ENCODE measurements at regions not wholly inside any gene's neighbourhood (a gene's known extent, or its start where the extent isn't known, plus 50 kb on each side); places are given as distances from the start of the nearest gene placed in this dataset.

- TF ChIP-seq CTCF (conservative IDR thresholded peaks at IDR 0.05; ENCODE audit: low read depth, low read length): no peak
- H3K4me3 ChIP-seq (ENCODE audit: low read depth, low read length): no peak overlapping the region
- peak; percentile 3 for DNase-seq (ENCODE audit: low read depth)
Observed at GRCh38 chr20:12762725-12763124, 246.0 kb upstream of the SPTLC3 start.

GRCh38 chr20:12763406-12763805 is 245.4 kb upstream of the SPTLC3 start:
- no peak for TF ChIP-seq CTCF (conservative IDR thresholded peaks at IDR 0.05; ENCODE audit: low read depth, low read length)
- no peak for DNase-seq (ENCODE audit: low read depth)
- no peak overlapping the region for H3K4me3 ChIP-seq (ENCODE audit: low read depth, low read length)

- no peak for DNase-seq (ENCODE audit: low read depth)
- no peak for TF ChIP-seq CTCF (conservative IDR thresholded peaks at IDR 0.05; ENCODE audit: low read depth, low read length)
Observed at GRCh38 chr20:12764053-12764452, 244.7 kb upstream of the SPTLC3 start.

GRCh38 chr20:12764851-12765250 is 243.9 kb upstream of the SPTLC3 start:
- no peak for TF ChIP-seq CTCF (conservative IDR thresholded peaks at IDR 0.05; ENCODE audit: low read depth, low read length)
- no peak overlapping the region for H3K4me3 ChIP-seq (ENCODE audit: low read depth, low read length)
- DNase-seq (ENCODE audit: low read depth): no peak

More at GRCh38 chr20:12764053-12764452, 244.7 kb upstream of the SPTLC3 start:
- no peak overlapping the region for H3K4me3 ChIP-seq (ENCODE audit: low read depth, low read length)

- no peak for TF ChIP-seq CTCF (conservative IDR thresholded peaks at IDR 0.05; ENCODE audit: low read depth, low read length)
- H3K4me3 ChIP-seq (ENCODE audit: low read depth, low read length): no peak overlapping the region
- no peak for DNase-seq (ENCODE audit: low read depth)
Observed at GRCh38 chr20:12773936-12774335, 234.8 kb upstream of the SPTLC3 start.

GRCh38 chr20:12775041-12775440 is 233.7 kb upstream of the SPTLC3 start:
- DNase-seq (ENCODE audit: low read depth): no peak
- no peak for TF ChIP-seq CTCF (conservative IDR thresholded peaks at IDR 0.05; ENCODE audit: low read depth, low read length)
- no peak overlapping the region for H3K4me3 ChIP-seq (ENCODE audit: low read depth, low read length)

GRCh38 chr20:12777016-12777415 is 231.8 kb upstream of the SPTLC3 start:
- no peak overlapping the region for H3K4me3 ChIP-seq (ENCODE audit: low read depth, low read length)
- no peak for TF ChIP-seq CTCF (conservative IDR thresholded peaks at IDR 0.05; ENCODE audit: low read depth, low read length)
- DNase-seq (ENCODE audit: low read depth): no peak

Measured in choroid plexus epithelial cell (primary cell).